OCI-LY7 (cell line): ENCODE measurements at regions not wholly inside any gene's neighbourhood (a gene's known extent, or its start where the extent isn't known, plus 50 kb on each side); places are given as distances from the start of the nearest gene placed in this dataset.

Experiments used
- EZH2phosphoT487 ChIP-seq: fragments of 200-600 bp; sonication (generic); IDR thresholded peaks from 2 replicates; pipeline ENCODE4 v1.6.1; 2018; ENCODE audit warnings: low read depth, borderline replicate concordance, mild to moderate bottlenecking, mixed run types, antibody characterized with exemption, low read length, moderate library complexity, mixed read lengths
- TF ChIP-seq, protein P1 (sequence below): fragments of 200-600 bp; sonication (generic); conservative IDR thresholded peaks from 2 replicates; pipeline ENCODE4 v1.5.1; 2014; ENCODE audit warnings: mild to moderate bottlenecking, antibody characterized with exemption, low read length, moderate library complexity, mixed read lengths

DNA sequence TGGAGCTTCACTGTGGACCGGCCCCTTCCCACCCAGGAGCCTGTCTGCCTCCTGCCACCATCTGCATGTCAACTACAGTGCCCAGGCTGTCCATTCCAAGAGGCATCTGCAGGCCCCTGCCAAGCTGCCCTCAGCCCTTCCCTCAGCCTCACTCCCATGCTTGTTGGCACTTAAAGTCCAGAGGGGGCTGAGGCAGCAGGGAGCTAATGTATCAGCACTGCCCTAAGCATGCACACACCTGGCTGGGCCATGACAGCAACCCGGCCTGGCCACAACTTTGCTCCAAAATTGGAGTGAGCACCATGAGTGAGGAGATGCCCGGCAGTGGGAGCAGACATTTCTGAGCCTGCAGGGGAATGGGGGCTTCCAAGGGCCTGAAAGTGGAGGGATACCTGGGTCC lies 417.5 kb upstream of the GRM3 start:
- TF ChIP-seq, protein P1, sequence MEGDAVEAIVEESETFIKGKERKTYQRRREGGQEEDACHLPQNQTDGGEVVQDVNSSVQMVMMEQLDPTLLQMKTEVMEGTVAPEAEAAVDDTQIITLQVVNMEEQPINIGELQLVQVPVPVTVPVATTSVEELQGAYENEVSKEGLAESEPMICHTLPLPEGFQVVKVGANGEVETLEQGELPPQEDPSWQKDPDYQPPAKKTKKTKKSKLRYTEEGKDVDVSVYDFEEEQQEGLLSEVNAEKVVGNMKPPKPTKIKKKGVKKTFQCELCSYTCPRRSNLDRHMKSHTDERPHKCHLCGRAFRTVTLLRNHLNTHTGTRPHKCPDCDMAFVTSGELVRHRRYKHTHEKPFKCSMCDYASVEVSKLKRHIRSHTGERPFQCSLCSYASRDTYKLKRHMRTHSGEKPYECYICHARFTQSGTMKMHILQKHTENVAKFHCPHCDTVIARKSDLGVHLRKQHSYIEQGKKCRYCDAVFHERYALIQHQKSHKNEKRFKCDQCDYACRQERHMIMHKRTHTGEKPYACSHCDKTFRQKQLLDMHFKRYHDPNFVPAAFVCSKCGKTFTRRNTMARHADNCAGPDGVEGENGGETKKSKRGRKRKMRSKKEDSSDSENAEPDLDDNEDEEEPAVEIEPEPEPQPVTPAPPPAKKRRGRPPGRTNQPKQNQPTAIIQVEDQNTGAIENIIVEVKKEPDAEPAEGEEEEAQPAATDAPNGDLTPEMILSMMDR: no peak
- no peak for TF ChIP-seq EZH2phosphoT487
